ENCODE measurements at regions not wholly inside any gene's neighbourhood (a gene's known extent, or its start where the extent isn't known, plus 50 kb on each side); places are given as distances from the start of the nearest gene placed in this dataset.

DNA sequence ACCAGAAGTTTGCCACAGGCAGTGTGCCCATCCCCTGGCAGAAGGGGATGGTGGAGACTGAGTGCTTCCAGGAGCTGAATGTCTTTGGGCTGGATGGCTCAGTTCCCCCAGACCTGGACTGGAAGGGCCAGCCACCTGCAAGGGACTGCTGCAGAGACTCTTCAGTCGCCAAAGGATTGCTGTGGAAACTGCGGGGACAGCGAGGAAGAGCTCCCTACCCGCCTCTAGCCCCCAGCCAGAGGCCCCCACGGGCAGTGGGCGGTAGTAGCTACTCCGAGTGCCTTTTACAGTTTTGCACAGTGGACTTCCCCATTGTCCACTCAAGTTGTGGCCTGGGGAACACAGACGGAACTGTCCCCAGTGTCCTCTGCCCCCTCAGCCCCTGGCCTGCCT lies 138.5 kb downstream of the ZDHHC20 start:
- no peak overlapping the region for H2AFZ ChIP-seq (ENCODE audit: low read length)

DNA sequence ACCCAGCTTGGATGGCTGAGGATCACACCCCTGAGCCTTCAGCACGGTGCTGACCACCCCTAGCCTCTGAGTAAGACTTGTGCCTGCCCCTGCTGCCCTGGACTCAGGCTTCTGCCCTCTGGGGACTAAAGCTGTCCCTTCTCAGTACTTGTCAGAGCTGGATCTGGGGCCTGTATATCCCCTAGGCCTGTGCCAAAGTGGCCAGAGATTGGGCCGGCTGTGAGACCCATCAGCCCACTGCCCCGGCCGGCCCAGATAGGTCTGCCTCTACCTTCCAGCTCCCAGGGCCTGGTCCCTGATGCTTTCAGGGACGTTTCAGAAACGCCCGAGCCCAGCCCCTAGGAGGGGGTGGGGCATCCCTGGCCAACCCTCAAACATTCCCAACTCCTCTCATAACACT lies 137.8 kb downstream of the ZDHHC20 start:
- Histone ChIP-seq H3F3A (ENCODE audit: low read length, unreplicated experiment) (no peaks in the 10 kb centered on the region), H3K4me1 (ENCODE audit: insufficient read depth, low read length) (no peaks in the 10 kb centered on the region), H3K36me3 (ENCODE audit: low read depth, low read length) (no peaks in the 10 kb centered on the region), H2AFZ (ENCODE audit: low read length) (no peak overlapping the region), H3K27me3 (ENCODE audit: low read length) (no peaks in the 10 kb centered on the region), H3K9me3 (ENCODE audit: low read length) (no peaks in the 10 kb centered on the region), H4K20me1 (ENCODE audit: low read length) (no peaks in the 10 kb centered on the region), H3K9ac (ENCODE audit: low read length) (no peak overlapping the region), H3K27ac (ENCODE audit: low read length) (no peak overlapping the region), H3K4me3 (ENCODE audit: low read length) (no peak overlapping the region), H3K4me2 (ENCODE audit: low read length) (no peak overlapping the region), H3K9me2 (replicated peaks; ENCODE audit: low read length) (no peaks in the 10 kb centered on the region), H3K79me2 (ENCODE audit: low read length) (no peaks in the 10 kb centered on the region)
- TF ChIP-seq EZH2phosphoT487 (IDR thresholded peaks at IDR 0.05; ENCODE audit: borderline replicate concordance, low read length): no peak
- TF ChIP-seq, protein P1, sequence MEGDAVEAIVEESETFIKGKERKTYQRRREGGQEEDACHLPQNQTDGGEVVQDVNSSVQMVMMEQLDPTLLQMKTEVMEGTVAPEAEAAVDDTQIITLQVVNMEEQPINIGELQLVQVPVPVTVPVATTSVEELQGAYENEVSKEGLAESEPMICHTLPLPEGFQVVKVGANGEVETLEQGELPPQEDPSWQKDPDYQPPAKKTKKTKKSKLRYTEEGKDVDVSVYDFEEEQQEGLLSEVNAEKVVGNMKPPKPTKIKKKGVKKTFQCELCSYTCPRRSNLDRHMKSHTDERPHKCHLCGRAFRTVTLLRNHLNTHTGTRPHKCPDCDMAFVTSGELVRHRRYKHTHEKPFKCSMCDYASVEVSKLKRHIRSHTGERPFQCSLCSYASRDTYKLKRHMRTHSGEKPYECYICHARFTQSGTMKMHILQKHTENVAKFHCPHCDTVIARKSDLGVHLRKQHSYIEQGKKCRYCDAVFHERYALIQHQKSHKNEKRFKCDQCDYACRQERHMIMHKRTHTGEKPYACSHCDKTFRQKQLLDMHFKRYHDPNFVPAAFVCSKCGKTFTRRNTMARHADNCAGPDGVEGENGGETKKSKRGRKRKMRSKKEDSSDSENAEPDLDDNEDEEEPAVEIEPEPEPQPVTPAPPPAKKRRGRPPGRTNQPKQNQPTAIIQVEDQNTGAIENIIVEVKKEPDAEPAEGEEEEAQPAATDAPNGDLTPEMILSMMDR (conservative IDR thresholded peaks at IDR 0.05; ENCODE audit: low read depth, low read length): no peak
- TF ChIP-seq EZH2 (IDR thresholded peaks at IDR 0.05; ENCODE audit: low read length, unreplicated experiment): no peak
- ATAC-seq (no peak), DNase-seq (no peak)
- no TSS peak for BruUV-seq (replicated peaks)
- intact Hi-C loops (cut with micrococcal nuclease): no loop called here
- POLR2A ChIA-PET (ENCODE audit: unreplicated experiment): no interaction called here
- CTCF ChIA-PET: no interaction called here

More for the DNA sequence above, 138.5 kb downstream of the ZDHHC20 start:
- TF ChIP-seq, protein P1 (conservative IDR thresholded peaks at IDR 0.05; ENCODE audit: low read depth, low read length): no peak
- TF ChIP-seq EZH2phosphoT487 (IDR thresholded peaks at IDR 0.05; ENCODE audit: borderline replicate concordance, low read length) (no peak), EZH2 (IDR thresholded peaks at IDR 0.05; ENCODE audit: low read length, unreplicated experiment) (no peak)
- no peaks in the 10 kb centered on the region for H3K79me2 ChIP-seq (ENCODE audit: low read length)
- no peak overlapping the region for H3K27ac ChIP-seq (ENCODE audit: low read length)
- H3K9me3 ChIP-seq (ENCODE audit: low read length): no peaks in the 10 kb centered on the region
- ChIA-PET CTCF (no interaction called here), POLR2A (ENCODE audit: unreplicated experiment) (no interaction called here)
- H3K4me2 ChIP-seq (ENCODE audit: low read length): no peak overlapping the region
- H3K4me1 ChIP-seq (ENCODE audit: insufficient read depth, low read length): no peaks in the 10 kb centered on the region
- no peaks in the 10 kb centered on the region for H3K9me2 ChIP-seq (replicated peaks; ENCODE audit: low read length)
- no peaks in the 10 kb centered on the region for H4K20me1 ChIP-seq (ENCODE audit: low read length)
- H3K9ac ChIP-seq (ENCODE audit: low read length): no peak overlapping the region
- no peak for ATAC-seq
- no TSS peak for BruUV-seq (replicated peaks)
- H3K36me3 ChIP-seq (ENCODE audit: low read depth, low read length): no peaks in the 10 kb centered on the region
- H3F3A ChIP-seq (ENCODE audit: low read length, unreplicated experiment): no peaks in the 10 kb centered on the region
- no peaks in the 10 kb centered on the region for H3K27me3 ChIP-seq (ENCODE audit: low read length)
- intact Hi-C loops (cut with micrococcal nuclease): no loop called here
- no peak for DNase-seq
- no peak overlapping the region for H3K4me3 ChIP-seq (ENCODE audit: low read length)

DNA sequence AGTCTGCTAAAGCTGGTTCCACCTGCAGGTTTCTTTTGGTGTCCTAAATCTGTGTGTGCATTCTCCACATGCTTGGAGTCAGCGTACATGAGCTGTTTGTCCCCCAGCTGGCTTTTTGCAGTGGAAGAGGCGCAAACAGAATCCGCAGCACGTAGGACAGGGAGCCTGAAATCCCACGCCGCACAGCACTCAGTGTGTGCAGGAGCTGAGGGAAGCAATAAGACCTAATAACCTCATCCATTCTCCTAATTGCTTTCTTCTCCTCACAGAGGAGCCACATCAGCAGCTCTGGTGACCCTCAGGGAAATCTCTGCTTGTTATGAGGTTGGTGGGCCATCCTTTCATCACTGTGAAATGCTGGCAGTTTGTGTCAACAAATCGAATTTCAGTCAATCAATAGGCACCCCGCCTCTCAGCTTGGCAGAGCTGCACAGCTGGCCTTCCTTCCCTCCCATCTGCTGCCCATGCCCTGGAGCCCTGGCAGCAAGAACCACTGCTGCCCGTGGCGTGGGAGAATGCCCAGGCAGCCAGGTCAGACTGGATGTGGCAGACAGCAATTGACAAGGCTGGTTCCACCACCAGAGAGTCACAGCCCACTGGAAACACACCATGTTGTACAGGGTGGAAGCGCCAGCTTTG lies 136.7 kb downstream of the ZDHHC20 start:
- no peaks in the 10 kb centered on the region for H3K9me3 ChIP-seq (ENCODE audit: low read length)
- H3K4me2 ChIP-seq (ENCODE audit: low read length): no peak overlapping the region
- no peaks in the 10 kb centered on the region for H3K4me1 ChIP-seq (ENCODE audit: insufficient read depth, low read length)
- no peaks in the 10 kb centered on the region for H3F3A ChIP-seq (ENCODE audit: low read length, unreplicated experiment)
- H4K20me1 ChIP-seq (ENCODE audit: low read length): no peaks in the 10 kb centered on the region
- ChIA-PET CTCF (no interaction called here), POLR2A (ENCODE audit: unreplicated experiment) (no interaction called here)
- no peak for TF ChIP-seq EZH2phosphoT487 (IDR thresholded peaks at IDR 0.05; ENCODE audit: borderline replicate concordance, low read length)
- TF ChIP-seq, protein P1 (conservative IDR thresholded peaks at IDR 0.05; ENCODE audit: low read depth, low read length): no peak
- no peak for TF ChIP-seq EZH2 (IDR thresholded peaks at IDR 0.05; ENCODE audit: low read length, unreplicated experiment)
- intact Hi-C loops (cut with micrococcal nuclease): no loop called here
- H3K9me2 ChIP-seq (replicated peaks; ENCODE audit: low read length): no peaks in the 10 kb centered on the region
- H3K9ac ChIP-seq (ENCODE audit: low read length): no peak overlapping the region
- H3K79me2 ChIP-seq (ENCODE audit: low read length): no peaks in the 10 kb centered on the region
- no peak overlapping the region for H3K27ac ChIP-seq (ENCODE audit: low read length)
- ATAC-seq (no peak), DNase-seq (no peak)
- no peaks in the 10 kb centered on the region for H3K27me3 ChIP-seq (ENCODE audit: low read length)
- no peak overlapping the region for H2AFZ ChIP-seq (ENCODE audit: low read length)
- H3K4me3 ChIP-seq (ENCODE audit: low read length): no peak overlapping the region
- no TSS peak for BruUV-seq (replicated peaks)
- no peaks in the 10 kb centered on the region for H3K36me3 ChIP-seq (ENCODE audit: low read depth, low read length)

All from PC-3 (cell line).